ENCODE measurements at regions not wholly inside any gene's neighbourhood (a gene's known extent, or its start where the extent isn't known, plus 50 kb on each side); places are given as distances from the start of the nearest gene placed in this dataset.

GRCh38 chr3:31405515-31405914 is 127.2 kb upstream of the STT3B start:
- H3K27me3 Mint-ChIP-seq (ENCODE audit: insufficient read depth, low read depth), result peaks cover 7% of the 10 kb centered on the region
- H3K36me3 Mint-ChIP-seq, result no peaks in the 10 kb centered on the region
- peaks cover 46% of the 10 kb centered on the region for H3K4me1 ChIP-seq

GRCh38 chr3:31406896-31407295 is 125.8 kb upstream of the STT3B start:
- Mint-ChIP-seq H3K4me3 (no peak overlapping the region), H3K9me3 (peaks cover 2% of the 10 kb centered on the region), H3K4me1 (peaks cover 27% of the 10 kb centered on the region), H3K36me3 (no peaks in the 10 kb centered on the region), H3K27ac (no peak overlapping the region), H3K27me3 (ENCODE audit: insufficient read depth, low read depth) (peaks cover 7% of the 10 kb centered on the region)
- no peaks in the 10 kb centered on the region for H4K20me1 ChIP-seq (ENCODE audit: low read depth)
- no peak overlapping the region for H3K4me2 ChIP-seq
- peaks cover 24% of the 10 kb centered on the region for H3F3A ChIP-seq (ENCODE audit: low read depth)
- peaks cover 47% of the 10 kb centered on the region for H3K4me1 ChIP-seq
- H3K79me2 ChIP-seq (ENCODE audit: low read depth), result no peaks in the 10 kb centered on the region
- DNase-seq (ENCODE audit: low spot score), result no peak
- no peaks in the 10 kb centered on the region for H3K27me3 ChIP-seq
- no peak overlapping the region for H3K27ac ChIP-seq
- no peak for TF ChIP-seq EZH2 (IDR thresholded peaks at IDR 0.05)
- TF ChIP-seq CTCF (IDR thresholded peaks at IDR 0.05), result no peak
- TF ChIP-seq EZH2phosphoT487 (IDR thresholded peaks at IDR 0.05), result no peak
- H2AFZ ChIP-seq (replicated peaks), result no peak overlapping the region
- H3K9me3 ChIP-seq (ENCODE audit: low read depth), result no peaks in the 10 kb centered on the region
- no peak overlapping the region for H3K4me3 ChIP-seq
- H3K9ac ChIP-seq, result no peak overlapping the region
- no peaks in the 10 kb centered on the region for H3K36me3 ChIP-seq

More at GRCh38 chr3:31405515-31405914, 127.2 kb upstream of the STT3B start:
- H4K20me1 ChIP-seq (ENCODE audit: low read depth), result no peaks in the 10 kb centered on the region
- peaks cover 24% of the 10 kb centered on the region for H3F3A ChIP-seq (ENCODE audit: low read depth)
- no peak overlapping the region for H3K9ac ChIP-seq
- TF ChIP-seq EZH2 (IDR thresholded peaks at IDR 0.05), result no peak
- TF ChIP-seq CTCF (IDR thresholded peaks at IDR 0.05), result no peak
- no peak for TF ChIP-seq EZH2phosphoT487 (IDR thresholded peaks at IDR 0.05)
- no peaks in the 10 kb centered on the region for H3K36me3 ChIP-seq
- no peak overlapping the region for H3K27ac Mint-ChIP-seq
- no peak overlapping the region for H3K27ac ChIP-seq
- DNase-seq (ENCODE audit: low spot score), result no peak
- peak overlapping the region; percentile 40 for H3K4me2 ChIP-seq
- peak overlapping the region; percentile 83 for H2AFZ ChIP-seq (replicated peaks)
- H3K27me3 ChIP-seq, result no peaks in the 10 kb centered on the region
- peaks cover 27% of the 10 kb centered on the region for H3K4me1 Mint-ChIP-seq
- no peak overlapping the region for H3K4me3 Mint-ChIP-seq
- no peak overlapping the region for H3K4me3 ChIP-seq
- H3K9me3 Mint-ChIP-seq, result peaks cover 6% of the 10 kb centered on the region
- H3K9me3 ChIP-seq (ENCODE audit: low read depth), result no peaks in the 10 kb centered on the region
- no peaks in the 10 kb centered on the region for H3K79me2 ChIP-seq (ENCODE audit: low read depth)

GRCh38 chr3:31407665-31408064 is 125.1 kb upstream of the STT3B start:
- H3K4me1 Mint-ChIP-seq, result peaks cover 27% of the 10 kb centered on the region
- Histone ChIP-seq H3K79me2 (ENCODE audit: low read depth) (no peaks in the 10 kb centered on the region), H3K27me3 (no peaks in the 10 kb centered on the region), H3K4me2 (no peak overlapping the region), H3K27ac (no peak overlapping the region), H3K9me3 (ENCODE audit: low read depth) (no peaks in the 10 kb centered on the region), H3K4me3 (no peak overlapping the region), H4K20me1 (ENCODE audit: low read depth) (no peaks in the 10 kb centered on the region), H3F3A (ENCODE audit: low read depth) (peaks cover 24% of the 10 kb centered on the region), H3K36me3 (no peaks in the 10 kb centered on the region), H3K4me1 (peaks cover 47% of the 10 kb centered on the region), H2AFZ (replicated peaks) (no peak overlapping the region), H3K9ac (no peak overlapping the region)
- H3K9me3 Mint-ChIP-seq, result no peaks in the 10 kb centered on the region
- H3K36me3 Mint-ChIP-seq, result no peaks in the 10 kb centered on the region
- H3K27me3 Mint-ChIP-seq (ENCODE audit: insufficient read depth, low read depth), result peaks cover 7% of the 10 kb centered on the region
- no peak for DNase-seq (ENCODE audit: low spot score)
- no peak overlapping the region for H3K4me3 Mint-ChIP-seq
- TF ChIP-seq EZH2 (IDR thresholded peaks at IDR 0.05) (no peak), EZH2phosphoT487 (IDR thresholded peaks at IDR 0.05) (no peak), CTCF (IDR thresholded peaks at IDR 0.05) (no peak)
- no peak overlapping the region for H3K27ac Mint-ChIP-seq

Measured in neural progenitor cell (in vitro differentiated cells).